Stimulated activated CD4-positive, alpha-beta T cell treated with anti-CD3 and anti-CD28 coated beads, Interleukin-4, amount 100 ng/mL, for 1 hour (primary cell): ENCODE measurements at regions not wholly inside any gene's neighbourhood (a gene's known extent, or its start where the extent isn't known, plus 50 kb on each side); places are given as distances from the start of the nearest gene placed in this dataset.

ENCODE experiments used
- DNase-seq: peaks from one replicate; pipeline ENCODE4 v3.0.0-alpha.2; 2020

GRCh38 chr12:41869432-41869831 is 275.2 kb downstream of the GXYLT1 start:
- DNase-seq: no peak

- DNase-seq: no peak
Measured at GRCh38 chr12:41866878-41867430, 277.7 kb downstream of the GXYLT1 start.

DNA sequence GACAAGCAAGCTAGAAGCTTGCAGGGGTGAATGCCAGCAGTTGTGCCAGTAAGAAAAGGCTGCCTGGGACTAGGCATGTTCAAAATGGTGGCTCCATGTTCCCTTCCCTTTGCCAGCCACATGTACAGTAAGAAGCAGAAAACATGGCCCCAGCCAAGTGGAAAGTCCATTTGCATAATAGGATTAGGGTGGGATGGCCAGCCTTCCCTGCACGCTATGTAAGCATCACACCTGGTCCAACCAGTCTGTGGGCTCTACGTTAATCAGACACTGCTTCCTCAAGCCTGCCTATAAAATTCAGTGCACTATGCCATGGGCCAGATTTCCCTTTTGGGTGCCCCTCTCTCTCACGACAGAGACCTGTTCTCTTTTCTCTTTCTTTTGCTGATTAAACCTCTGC is 288.4 kb downstream of the GXYLT1 start:
- DNase-seq: no peak

- no peak for DNase-seq
Measured at GRCh38 chr12:41850046-41850445, 294.6 kb downstream of the GXYLT1 start.

DNA sequence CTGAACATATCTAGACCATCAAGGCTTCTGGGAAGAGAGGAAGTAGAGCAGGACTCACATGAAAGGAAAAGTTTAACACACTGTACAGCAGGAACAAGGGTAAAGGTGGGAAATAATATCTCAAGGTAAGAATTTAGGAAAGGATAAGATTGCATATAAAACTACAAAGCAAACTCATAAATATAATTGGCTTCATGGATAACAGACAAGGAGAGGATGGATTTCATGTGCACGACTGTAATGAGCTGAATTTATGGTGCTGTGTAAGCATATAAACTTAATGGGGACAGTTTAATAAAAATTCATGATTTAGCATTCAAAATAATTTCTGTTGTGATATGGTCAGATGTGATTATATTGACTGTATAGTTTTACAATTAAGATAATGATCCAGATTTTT is 298.0 kb downstream of the GXYLT1 start:
- DNase-seq: no peak

- no peak for DNase-seq
Measured at GRCh38 chr12:41836416-41836815, 308.3 kb downstream of the GXYLT1 start.

DNA sequence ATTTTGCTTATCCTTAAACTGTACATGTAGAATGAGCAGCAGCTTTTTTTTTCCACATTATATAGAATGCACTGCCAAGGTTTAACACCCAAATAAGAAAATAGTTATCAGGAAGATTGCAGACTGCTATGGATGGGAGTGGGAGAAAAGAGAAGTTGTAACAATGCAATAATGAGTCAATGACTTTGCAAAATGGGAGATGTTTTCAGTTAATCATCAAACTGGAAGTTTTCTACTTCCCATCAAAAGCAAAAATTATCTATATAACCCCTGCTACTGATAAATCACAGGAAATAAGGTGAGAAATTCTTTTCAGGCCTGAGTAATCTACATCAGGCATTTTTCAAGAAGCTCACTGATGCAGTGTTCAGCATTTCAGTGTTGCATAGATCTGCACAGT is 309.1 kb downstream of the GXYLT1 start:
- DNase-seq: no peak

DNA sequence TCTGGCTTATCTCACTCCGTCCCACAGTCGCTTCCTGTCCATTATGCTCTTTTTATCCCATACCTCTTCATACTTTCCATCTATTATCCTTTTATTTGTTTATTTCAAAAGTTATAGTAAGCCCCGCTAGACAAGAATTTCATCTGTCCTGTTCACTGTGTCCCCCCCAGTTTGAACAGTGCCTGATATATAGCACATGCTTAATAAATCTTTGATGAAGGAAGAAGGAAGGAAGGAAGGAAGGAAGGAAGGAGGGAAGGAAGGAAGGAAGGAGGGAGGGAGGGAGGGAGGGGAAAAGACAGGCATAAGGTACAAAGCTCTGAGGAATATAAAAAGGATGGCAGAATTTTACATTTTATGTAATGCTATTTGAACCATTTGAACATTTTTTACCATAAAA is 324.7 kb downstream of the GXYLT1 start:
- no peak for DNase-seq

GRCh38 chr12:41804026-41804425 is 340.6 kb downstream of the GXYLT1 start:
- DNase-seq: no peak

GRCh38 chr12:41802803-41803202 is 341.9 kb downstream of the GXYLT1 start:
- no peak for DNase-seq

DNA sequence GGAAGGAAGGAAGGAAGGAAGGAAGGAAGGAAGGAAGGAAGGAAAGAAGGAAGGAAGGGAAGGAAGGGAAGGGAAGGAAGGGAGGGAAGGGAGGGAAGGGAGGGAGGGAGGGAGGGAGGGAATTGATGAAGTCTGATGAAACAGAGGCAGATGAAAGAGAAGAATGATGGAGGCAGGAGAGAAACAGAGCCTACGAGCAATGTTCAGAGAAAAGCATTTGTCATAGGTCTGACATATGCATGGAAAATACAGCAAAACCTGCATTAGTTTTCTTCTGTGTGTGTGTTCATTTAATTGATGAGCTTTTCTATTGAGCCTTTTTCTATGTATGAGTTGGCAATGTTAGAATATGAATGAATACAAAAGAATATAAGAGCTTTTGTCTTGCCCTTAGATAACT is 343.4 kb downstream of the GXYLT1 start:
- DNase-seq: no peak

DNA sequence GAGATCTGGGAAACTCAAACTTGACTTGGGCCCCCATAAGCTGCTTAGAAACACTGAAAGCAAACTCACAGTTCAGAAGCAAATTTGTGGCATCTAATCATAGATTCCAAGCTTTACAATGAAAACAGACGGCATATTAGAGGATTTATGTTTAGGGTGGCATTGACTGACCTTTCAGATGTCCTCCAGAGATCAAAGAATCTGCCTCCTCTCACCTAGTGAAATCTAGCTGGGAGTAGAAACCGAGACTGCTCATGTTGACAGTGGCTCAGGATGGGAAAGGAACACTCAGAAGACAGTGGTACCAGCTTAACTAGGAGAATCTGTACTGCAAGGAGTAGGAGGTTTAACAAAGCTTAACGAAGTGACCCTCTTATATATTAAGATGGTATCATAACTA is 345.0 kb downstream of the GXYLT1 start:
- DNase-seq: no peak

DNA sequence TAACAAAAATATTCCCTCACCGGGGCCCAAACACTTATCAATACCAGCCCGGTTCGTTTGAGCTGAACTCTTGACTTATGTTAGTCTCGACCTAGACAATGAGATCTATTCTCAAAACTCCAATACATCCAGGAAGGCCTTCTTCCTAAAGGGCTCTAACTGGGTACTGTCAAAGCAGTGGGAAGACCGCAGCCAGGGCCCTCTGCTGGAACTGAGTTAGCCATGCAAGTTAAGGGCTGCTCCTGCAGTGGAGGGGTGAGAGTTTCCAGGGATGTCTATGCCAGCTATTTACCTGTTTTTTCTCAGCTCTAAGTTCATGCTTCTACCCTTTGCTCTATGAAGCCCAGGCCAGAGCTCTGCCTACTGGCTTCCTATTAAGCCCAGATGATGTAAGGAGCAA is 348.8 kb downstream of the GXYLT1 start:
- DNase-seq: no peak

DNA sequence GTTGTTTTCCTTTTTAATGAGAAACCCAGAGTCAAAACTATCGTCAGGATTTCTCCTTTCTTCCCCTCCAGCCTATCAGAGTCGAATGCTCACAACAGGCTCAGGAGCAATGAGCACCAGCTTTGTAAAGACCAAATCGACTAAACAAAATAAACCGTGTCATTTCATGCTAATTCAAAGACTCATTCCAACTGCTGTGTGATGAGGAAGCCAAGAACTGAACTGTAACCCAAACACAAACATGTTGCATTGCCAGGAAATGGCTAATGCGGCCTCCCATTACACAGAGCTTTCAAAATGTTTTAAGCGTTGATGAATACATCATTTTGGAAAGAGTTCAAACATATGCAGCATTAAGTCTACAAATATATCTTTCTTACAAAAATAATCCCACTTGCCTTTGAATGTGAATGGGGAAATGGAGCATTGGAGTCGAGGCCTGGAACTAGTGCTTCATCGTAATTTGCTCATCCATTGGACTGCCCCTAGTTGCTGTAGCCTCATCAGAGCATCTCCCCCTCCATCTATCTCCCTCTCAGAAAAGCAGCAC is 349.5 kb downstream of the GXYLT1 start:
- DNase-seq: no peak

- DNase-seq: no peak
Measured at GRCh38 chr12:41794336-41794735, 350.3 kb downstream of the GXYLT1 start.

GRCh38 chr12:41784957-41785356 is 359.7 kb downstream of the GXYLT1 start:
- DNase-seq: no peak

- DNase-seq: no peak
Measured at GRCh38 chr12:41778934-41779333, 365.7 kb downstream of the GXYLT1 start.

DNA sequence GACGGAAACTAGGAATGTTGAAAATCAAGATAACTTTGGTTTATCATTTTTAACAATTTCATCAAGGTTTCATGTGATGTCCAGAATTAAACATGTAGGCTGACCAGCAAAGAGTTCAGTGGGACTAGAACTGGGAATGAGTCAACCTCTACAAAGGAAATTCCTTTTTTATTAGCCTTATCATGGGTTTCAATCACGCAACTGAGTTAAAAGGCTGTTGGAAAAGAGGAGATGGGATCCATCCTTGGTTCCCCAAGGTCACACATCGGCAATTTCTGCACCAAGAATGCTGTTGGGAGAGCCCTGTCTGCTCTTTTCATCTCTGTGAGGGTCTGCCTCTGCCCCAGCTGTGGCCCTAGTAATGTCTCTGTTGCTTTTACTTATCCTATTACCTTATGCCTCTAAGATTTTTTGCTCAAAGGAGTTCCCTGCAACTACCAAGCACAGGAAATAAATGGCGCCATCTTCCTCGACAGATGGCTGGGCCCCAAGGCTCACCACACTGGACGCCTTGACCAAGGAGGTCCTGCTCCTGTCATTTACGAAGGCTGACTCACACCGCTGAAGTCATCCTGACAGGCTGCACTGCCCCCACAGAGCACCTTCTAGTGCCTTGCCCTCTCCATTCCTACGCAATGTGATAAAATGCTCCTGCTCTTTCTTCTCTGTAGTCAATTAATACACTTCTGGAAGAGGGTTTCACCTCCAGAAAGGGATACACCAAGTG is 367.4 kb downstream of the GXYLT1 start:
- no peak for DNase-seq

DNA sequence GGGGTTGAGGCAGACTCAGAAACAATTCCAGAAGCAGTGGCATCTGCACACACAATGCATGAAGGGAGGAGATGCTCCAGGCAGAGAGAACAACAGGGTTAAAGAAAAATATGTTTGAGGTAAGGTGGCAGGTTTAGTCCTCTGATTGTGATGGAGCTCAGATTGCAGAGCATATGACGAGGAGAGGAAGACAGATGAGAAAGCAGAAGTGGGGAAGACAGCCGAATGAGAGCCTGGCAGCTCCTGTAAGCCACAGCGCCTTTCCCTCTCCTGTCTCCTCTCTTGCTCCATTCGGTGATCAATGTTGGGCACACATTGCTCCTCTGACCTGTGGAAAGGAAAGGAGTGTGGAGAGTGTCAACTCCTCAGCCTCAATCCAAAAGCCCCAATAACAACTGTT is 372.2 kb downstream of the GXYLT1 start:
- no peak for DNase-seq

- DNase-seq: no peak
Measured at GRCh38 chr12:41769810-41770209, 374.9 kb downstream of the GXYLT1 start.

GRCh38 chr12:41768456-41768855 is 376.2 kb downstream of the GXYLT1 start:
- DNase-seq: no peak

DNA sequence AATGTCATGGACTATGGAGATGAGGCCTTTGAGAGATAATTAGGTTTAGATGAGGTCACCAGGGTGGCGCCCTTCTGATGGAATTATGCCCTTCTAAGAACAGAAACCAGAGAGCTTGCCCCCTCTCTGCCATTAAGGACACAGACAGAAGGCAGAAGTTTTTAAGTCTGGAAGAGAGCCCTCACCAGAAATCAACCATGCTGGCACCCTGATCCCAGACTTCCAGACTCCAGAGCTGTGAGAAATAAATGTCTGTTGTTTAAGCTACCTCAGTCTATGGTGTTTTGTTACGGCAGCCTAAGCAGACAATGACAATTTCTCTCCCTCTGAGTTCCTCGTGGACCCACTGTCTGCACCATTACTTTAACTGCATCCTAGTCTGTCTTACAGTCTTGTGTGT is 382.0 kb downstream of the GXYLT1 start:
- no peak for DNase-seq

DNA sequence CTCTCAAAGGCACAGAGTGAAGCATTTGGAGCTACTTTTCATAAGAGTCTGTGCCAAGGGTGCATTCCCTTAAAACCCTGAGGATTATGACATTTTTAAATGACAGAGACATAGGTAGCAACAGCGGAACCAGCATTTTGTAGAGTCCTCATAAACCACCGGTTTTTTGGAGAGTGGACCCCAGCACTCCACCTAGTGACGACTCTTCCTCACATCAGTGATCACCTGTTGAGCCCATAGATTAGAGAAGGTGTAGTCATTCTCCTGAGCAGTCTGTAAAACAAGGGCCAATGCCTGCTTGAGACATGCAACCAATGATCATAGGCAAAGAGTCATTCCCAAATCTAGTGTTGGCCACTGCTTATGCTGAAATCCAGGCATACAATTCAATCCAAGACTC is 399.1 kb downstream of the GXYLT1 start:
- no peak for DNase-seq

DNA sequence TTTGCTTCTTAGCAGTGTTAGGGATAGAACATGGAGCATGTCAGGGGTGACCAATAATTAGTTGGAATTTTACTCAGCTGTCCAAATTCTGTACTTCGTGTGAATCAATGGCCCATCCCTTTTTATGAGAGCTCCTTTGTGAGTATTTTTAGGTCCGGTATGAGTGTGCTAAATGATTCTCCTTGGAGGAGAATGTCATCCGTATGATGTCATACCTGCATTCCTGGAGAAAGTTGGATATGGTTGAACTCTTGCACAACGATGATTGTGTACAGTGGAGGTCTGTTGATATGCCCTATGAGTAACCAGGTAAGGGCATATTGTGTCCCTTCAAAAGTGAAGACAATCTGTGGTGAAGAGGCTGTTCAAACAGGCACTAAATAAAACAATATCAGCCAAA is 400.8 kb downstream of the GXYLT1 start:
- no peak for DNase-seq

DNA sequence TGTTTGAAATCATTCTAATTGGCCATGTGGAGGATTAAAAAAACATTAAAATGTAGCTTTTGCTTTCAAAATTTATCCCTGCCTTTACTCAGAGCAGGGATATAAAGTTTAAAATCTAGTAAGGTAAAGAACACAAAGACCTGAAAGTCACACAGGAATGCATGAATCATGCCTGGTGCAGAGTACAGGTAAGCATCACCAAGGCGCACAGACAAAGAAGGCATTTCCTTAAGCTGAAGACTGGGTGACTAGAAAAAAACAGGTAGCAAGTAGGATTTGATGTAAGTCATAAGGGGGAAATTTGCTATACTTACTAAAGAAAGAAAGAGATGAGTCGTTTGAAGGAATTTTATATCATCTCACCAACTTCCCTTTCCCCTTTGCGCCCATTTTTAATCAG is 405.6 kb downstream of the GXYLT1 start:
- DNase-seq: no peak
